Memory B cell (primary cell): ENCODE measurements at regions not wholly inside any gene's neighbourhood (a gene's known extent, or its start where the extent isn't known, plus 50 kb on each side); places are given as distances from the start of the nearest gene placed in this dataset.

Experiments used
- ATAC-seq: fragments of 150-1000 bp; cut with Tn5 transposase; 2 replicates; pipeline ENCODE4 v1.10.0; 2021; ENCODE audit warnings: low read depth, mild to moderate bottlenecking, moderate library complexity
- DNase-seq, 2 donors: peaks; one replicate each; pipeline ENCODE4 v3.0.0; 2022; ENCODE audit warnings: low spot score in 2 of 2
- H3K27ac Mint-ChIP-seq: one replicate; pipeline ENCODE4 v1.8.0; 2022; ENCODE audit warnings: mild to moderate bottlenecking, moderate library complexity, mixed read lengths
- H3K27me3 Mint-ChIP-seq: one replicate; pipeline ENCODE4 v1.8.0; 2022; ENCODE audit warnings: mixed read lengths
- H3K36me3 Mint-ChIP-seq: one replicate; pipeline ENCODE4 v1.8.0; 2022; ENCODE audit warnings: mild to moderate bottlenecking, mixed read lengths
- H3K4me1 Mint-ChIP-seq: one replicate; pipeline ENCODE4 v1.8.0; 2022; ENCODE audit warnings: mixed read lengths
- H3K4me3 Mint-ChIP-seq: one replicate; pipeline ENCODE4 v1.8.0; 2022; ENCODE audit warnings: mild to moderate bottlenecking, moderate library complexity, mixed read lengths
- H3K9me3 Mint-ChIP-seq: one replicate; pipeline ENCODE4 v1.8.0; 2022; ENCODE audit warnings: mixed read lengths

DNA sequence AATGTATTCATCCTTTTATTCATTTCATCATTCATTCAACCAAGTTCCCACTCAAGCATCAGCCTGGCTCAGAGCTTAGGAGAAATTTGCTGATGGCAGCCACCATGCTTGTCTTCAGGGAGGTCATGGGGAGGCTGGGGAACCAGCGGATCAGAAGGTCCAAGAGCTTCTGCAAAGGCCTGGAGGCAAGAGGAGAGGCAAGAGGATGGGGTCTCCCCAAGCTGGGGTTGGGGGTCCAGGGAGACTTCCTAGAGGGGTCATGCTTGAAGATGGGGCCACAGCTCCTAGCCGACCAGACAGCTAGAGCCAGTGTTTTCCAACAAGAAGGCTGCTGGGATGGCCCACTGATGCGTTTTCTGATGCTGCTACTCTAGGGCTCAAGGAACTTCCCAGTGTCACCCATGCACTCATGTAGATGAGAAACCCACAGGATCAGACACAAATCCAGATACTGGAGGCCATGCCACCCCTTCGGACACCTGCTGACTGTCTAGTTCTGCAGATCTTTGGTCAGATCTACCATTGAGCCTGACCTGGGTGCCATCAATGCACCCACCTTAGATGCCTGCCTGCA lies 315.2 kb downstream of the AJAP1 start:
- Mint-ChIP-seq H3K4me1 (no peaks in the 10 kb centered on the region), H3K4me3 (no peak overlapping the region), H3K9me3 (peaks cover 5% of the 10 kb centered on the region), H3K36me3 (no peaks in the 10 kb centered on the region), H3K27ac (no peak overlapping the region), H3K27me3 (peaks cover 3% of the 10 kb centered on the region)
- DNase-seq (no peak), ATAC-seq (no peak)

DNA sequence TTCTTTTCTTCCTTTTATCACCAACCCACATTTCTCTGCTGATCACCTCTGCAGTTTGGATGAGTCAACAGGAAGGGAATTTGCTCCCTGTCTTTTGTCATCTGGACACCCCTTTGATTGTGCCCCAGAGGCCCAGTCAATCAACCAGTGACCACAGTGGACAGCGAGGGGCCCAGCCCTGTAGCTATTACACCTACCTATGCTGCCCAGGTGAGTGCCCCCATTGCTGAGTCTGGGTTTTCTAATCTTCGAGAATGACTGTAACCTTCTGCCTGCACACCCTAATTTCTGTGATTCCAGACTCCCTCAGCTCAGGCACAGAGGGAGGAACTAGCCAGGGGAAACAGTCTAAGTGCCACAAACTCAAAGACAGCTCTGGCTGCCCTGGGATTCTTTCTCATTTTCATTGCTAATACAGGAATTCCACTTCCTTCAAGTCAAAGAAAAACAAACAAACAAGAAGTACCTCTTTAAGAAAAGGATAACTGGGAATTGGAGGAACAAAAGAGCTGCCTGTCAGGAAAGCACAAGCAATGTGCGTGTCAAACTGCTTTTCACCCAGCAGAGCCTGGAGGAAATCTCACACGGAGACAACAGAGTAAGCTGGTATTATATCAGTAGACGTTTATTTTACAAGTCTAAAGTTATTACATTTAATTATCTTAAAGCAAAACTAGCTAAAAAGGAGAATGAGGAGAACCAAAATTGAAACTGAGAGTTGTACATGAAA lies 311.1 kb downstream of the AJAP1 start:
- Mint-ChIP-seq H3K27ac (no peak overlapping the region), H3K4me3 (no peak overlapping the region), H3K4me1 (no peaks in the 10 kb centered on the region), H3K9me3 (peaks cover 1% of the 10 kb centered on the region), H3K27me3 (peaks cover 7% of the 10 kb centered on the region), H3K36me3 (no peaks in the 10 kb centered on the region)
- no peak for ATAC-seq
- DNase-seq: no peak

DNA sequence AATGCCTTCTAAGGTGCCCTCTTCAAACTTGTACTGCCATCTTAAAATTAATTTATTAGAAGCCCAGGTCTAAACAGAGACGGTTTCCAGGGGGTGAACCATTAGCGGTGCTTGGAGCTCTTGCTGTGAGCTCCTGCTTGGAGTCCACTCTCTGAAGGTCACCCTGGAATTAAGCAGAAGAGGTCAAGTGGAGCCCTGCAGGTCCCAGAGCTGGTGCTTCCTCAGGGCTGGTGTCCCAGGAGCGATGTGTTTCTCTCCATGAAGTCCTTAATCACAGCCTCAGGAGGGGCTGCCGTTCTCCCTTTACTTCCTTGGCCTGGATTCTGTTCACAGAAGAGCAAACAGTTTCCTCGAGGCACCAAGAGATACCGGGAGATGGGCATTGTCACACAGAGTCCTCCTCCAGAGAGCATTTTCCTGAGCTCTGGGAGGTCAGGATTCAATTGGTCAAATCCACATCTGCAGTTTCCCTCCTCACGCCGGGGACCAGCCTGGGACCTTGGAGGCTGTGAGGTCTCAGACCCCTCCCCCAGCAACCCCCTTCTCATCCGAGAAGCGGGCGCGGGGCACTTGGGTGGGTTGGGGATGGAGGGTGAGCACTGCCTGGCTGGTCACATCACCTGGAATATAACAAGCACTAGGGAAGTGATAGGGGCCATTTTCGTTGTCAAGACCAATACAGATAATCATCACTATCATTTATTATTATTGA lies 310.4 kb downstream of the AJAP1 start:
- H3K27me3 Mint-ChIP-seq: peaks cover 7% of the 10 kb centered on the region
- ATAC-seq: no peak
- no peaks in the 10 kb centered on the region for H3K4me1 Mint-ChIP-seq
- H3K9me3 Mint-ChIP-seq: peaks cover 1% of the 10 kb centered on the region
- H3K4me3 Mint-ChIP-seq: no peak overlapping the region
- no peak for DNase-seq
- H3K36me3 Mint-ChIP-seq: no peaks in the 10 kb centered on the region
- H3K27ac Mint-ChIP-seq: no peak overlapping the region

GRCh38 chr1:4963251-4963650 lies 308.8 kb downstream of the AJAP1 start:
- Mint-ChIP-seq H3K27me3 (peaks cover 9% of the 10 kb centered on the region), H3K4me1 (no peaks in the 10 kb centered on the region), H3K27ac (no peak overlapping the region), H3K4me3 (no peak overlapping the region), H3K9me3 (no peaks in the 10 kb centered on the region), H3K36me3 (no peaks in the 10 kb centered on the region)
- no peak for DNase-seq
- no peak for ATAC-seq

DNA sequence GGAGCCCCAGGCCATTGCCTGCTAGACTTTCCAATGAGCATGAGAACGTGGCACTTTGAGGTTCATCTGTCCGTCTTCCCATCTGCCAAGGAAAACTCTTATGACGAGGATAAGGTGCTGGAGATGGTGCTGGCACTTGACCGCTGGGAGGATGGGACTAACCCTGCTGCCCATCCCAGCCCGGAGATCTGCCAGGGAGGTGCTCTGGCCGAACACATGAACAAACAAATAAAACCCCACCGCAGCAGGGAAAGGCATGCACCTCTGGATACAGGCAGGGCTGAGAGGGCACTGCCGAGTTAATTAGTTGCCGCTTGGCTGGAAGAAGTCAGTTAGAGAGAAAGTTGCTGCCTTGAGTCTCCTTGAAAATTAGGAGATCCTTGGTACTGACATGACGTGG lies 308.4 kb downstream of the AJAP1 start:
- DNase-seq (no peak), ATAC-seq (no peak)
- Mint-ChIP-seq H3K27me3 (peaks cover 9% of the 10 kb centered on the region), H3K4me1 (no peaks in the 10 kb centered on the region), H3K9me3 (no peaks in the 10 kb centered on the region), H3K27ac (no peak overlapping the region), H3K36me3 (no peaks in the 10 kb centered on the region), H3K4me3 (no peak overlapping the region)

GRCh38 chr1:4961935-4962645 lies 307.7 kb downstream of the AJAP1 start:
- no peak overlapping the region for H3K27ac Mint-ChIP-seq

DNA sequence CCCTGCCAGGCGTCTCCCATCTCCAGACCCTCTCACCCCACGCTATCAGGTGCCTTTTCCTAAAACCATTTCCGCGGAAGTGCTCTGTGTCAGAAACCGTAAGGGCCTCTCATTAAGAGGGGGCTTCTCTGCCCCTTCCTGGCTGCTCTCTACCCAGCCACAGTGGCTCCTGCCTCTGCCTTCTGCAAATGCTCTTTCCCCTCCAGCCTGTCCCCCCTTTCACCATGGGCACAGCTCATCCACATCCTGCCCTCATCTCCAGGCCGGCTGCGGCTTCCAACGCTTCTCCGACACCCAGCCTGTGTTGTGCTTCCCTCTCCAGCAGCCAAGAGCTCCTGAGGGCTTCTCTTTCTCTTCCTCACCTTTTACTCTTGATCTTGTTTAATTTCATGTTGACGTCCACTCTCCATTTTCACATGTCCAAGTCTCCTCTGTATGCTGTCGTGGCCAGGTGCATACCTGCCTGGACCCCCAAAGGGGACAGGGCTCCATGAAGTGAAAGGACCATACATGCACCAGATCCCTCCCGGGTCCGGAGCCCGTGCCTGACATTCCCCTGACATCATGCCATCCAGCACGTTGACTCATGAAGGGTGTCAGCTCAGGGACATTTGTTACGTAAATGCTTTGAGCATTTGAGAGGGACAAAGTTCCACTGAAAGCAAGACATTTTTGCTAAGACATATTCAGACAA lies 306.5 kb downstream of the AJAP1 start:
- DNase-seq (no peak), ATAC-seq (no peak)
- no peaks in the 10 kb centered on the region for H3K4me1 Mint-ChIP-seq
- H3K9me3 Mint-ChIP-seq: peaks cover 1% of the 10 kb centered on the region
- peaks cover 6% of the 10 kb centered on the region for H3K27me3 Mint-ChIP-seq
- H3K36me3 Mint-ChIP-seq: no peaks in the 10 kb centered on the region
- H3K27ac Mint-ChIP-seq: no peak overlapping the region
- no peak overlapping the region for H3K4me3 Mint-ChIP-seq

More at GRCh38 chr1:4961935-4962645, 307.7 kb downstream of the AJAP1 start:
- Mint-ChIP-seq H3K36me3 (no peaks in the 10 kb centered on the region), H3K4me3 (no peak overlapping the region), H3K9me3 (no peaks in the 10 kb centered on the region), H3K4me1 (no peaks in the 10 kb centered on the region), H3K27me3 (peaks cover 7% of the 10 kb centered on the region)
- no peak for ATAC-seq
- no peak for DNase-seq

DNA sequence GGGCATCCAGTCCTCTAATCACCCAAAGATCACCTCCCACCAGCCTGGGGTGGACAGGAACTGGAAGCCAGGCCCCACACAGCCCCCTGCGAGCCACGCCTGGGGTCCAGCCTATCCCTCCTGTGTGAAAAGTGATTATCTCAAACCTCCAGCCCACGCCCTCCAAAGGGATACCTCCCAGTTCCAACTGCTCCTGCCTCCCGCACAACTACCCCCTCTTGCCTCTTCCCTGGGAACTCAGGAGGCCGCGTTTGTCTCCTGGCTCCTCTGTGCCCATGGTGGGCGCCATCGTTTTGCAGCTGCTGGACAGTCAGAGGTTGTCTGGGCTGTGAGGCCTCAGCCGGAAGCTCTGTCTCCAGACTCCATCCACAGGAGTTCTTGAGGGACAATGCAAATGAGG lies 305.9 kb downstream of the AJAP1 start:
- H3K9me3 Mint-ChIP-seq: peaks cover 4% of the 10 kb centered on the region
- ATAC-seq: no peak
- no peak for DNase-seq
- no peak overlapping the region for H3K27ac Mint-ChIP-seq
- H3K4me3 Mint-ChIP-seq: no peak overlapping the region
- no peaks in the 10 kb centered on the region for H3K4me1 Mint-ChIP-seq
- H3K36me3 Mint-ChIP-seq: no peaks in the 10 kb centered on the region
- H3K27me3 Mint-ChIP-seq: peaks cover 6% of the 10 kb centered on the region

GRCh38 chr1:4959216-4959615 lies 304.8 kb downstream of the AJAP1 start:
- no peak for DNase-seq
- Mint-ChIP-seq H3K27ac (no peak overlapping the region), H3K4me3 (no peak overlapping the region), H3K36me3 (no peaks in the 10 kb centered on the region), H3K4me1 (no peaks in the 10 kb centered on the region), H3K9me3 (peaks cover 4% of the 10 kb centered on the region), H3K27me3 (peaks cover 6% of the 10 kb centered on the region)
- ATAC-seq: no peak

DNA sequence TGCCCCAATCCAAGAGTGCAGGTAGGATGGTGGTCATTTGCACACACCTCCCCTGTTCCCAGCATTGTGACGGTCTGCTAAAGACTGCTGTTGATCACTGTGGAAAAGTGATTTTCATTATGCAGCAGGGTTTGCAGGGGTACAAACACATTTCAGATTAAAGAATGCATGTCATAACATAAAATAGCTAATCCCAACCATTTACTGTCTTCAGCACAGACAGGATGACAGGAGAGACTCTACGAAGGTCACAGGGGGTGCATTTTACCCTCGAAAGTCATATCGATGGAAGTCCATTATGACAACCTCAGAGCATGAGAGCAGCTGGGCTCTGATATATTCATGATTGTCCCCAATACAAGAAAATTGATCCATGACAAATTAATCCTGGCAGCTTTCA lies 302.6 kb downstream of the AJAP1 start:
- H3K36me3 Mint-ChIP-seq: no peaks in the 10 kb centered on the region
- peaks cover 6% of the 10 kb centered on the region for H3K27me3 Mint-ChIP-seq
- no peak overlapping the region for H3K27ac Mint-ChIP-seq
- ATAC-seq (no peak), DNase-seq (no peak)
- no peak overlapping the region for H3K4me3 Mint-ChIP-seq
- peaks cover 13% of the 10 kb centered on the region for H3K9me3 Mint-ChIP-seq
- H3K4me1 Mint-ChIP-seq: no peaks in the 10 kb centered on the region

- no peak overlapping the region for H3K27ac Mint-ChIP-seq
- no peak overlapping the region for H3K4me3 Mint-ChIP-seq
- H3K36me3 Mint-ChIP-seq: no peaks in the 10 kb centered on the region
- ATAC-seq (no peak), DNase-seq (no peak)
- peaks cover 3% of the 10 kb centered on the region for H3K27me3 Mint-ChIP-seq
- no peaks in the 10 kb centered on the region for H3K4me1 Mint-ChIP-seq
- H3K9me3 Mint-ChIP-seq: peaks cover 13% of the 10 kb centered on the region
Observed at GRCh38 chr1:4954392-4954791, 300.0 kb downstream of the AJAP1 start.

- H3K4me1 Mint-ChIP-seq: no peaks in the 10 kb centered on the region
- H3K9me3 Mint-ChIP-seq: peaks cover 12% of the 10 kb centered on the region
- no peak overlapping the region for H3K4me3 Mint-ChIP-seq
- H3K27me3 Mint-ChIP-seq: peaks cover 4% of the 10 kb centered on the region
- no peak overlapping the region for H3K27ac Mint-ChIP-seq
- DNase-seq: no peak
- H3K36me3 Mint-ChIP-seq: no peaks in the 10 kb centered on the region
- no peak for ATAC-seq
Observed at GRCh38 chr1:4951601-4952000, 297.2 kb downstream of the AJAP1 start.

- Mint-ChIP-seq H3K9me3 (no peaks in the 10 kb centered on the region), H3K4me1 (no peaks in the 10 kb centered on the region), H3K4me3 (no peak overlapping the region), H3K27ac (no peak overlapping the region), H3K36me3 (no peaks in the 10 kb centered on the region), H3K27me3 (peaks cover 4% of the 10 kb centered on the region)
- DNase-seq (no peak), ATAC-seq (no peak)
Observed at GRCh38 chr1:4946343-4946742, 291.9 kb downstream of the AJAP1 start.

- no peaks in the 10 kb centered on the region for H3K9me3 Mint-ChIP-seq
- H3K4me1 Mint-ChIP-seq: no peaks in the 10 kb centered on the region
- DNase-seq (no peak), ATAC-seq (no peak)
- H3K27me3 Mint-ChIP-seq: peaks cover 4% of the 10 kb centered on the region
- H3K36me3 Mint-ChIP-seq: no peaks in the 10 kb centered on the region
- no peak overlapping the region for H3K27ac Mint-ChIP-seq
- H3K4me3 Mint-ChIP-seq: no peak overlapping the region
Observed at GRCh38 chr1:4944911-4945310, 290.5 kb downstream of the AJAP1 start.
